Gastroesophageal sphincter (tissue), 3 donors: ENCODE measurements at regions not wholly inside any gene's neighbourhood (a gene's known extent, or its start where the extent isn't known, plus 50 kb on each side); places are given as distances from the start of the nearest gene placed in this dataset.

Source experiments
- POLR2AphosphoS5 ChIP-seq: sonication (generic); formaldehyde crosslinking; IDR thresholded peaks from one replicate; pipeline ENCODE4 v1.6.1; 2017; ENCODE audit warnings: antibody characterized with exemption
- TF ChIP-seq, protein P1 (sequence below), 4 experiments: fragments of 200-600 bp in 2 of 4; fragments of 450-650 bp in 2 of 4; sonication (generic) in 1 of 4; IDR thresholded peaks; one replicate each; pipeline ENCODE4 v1.5.1; 2017 to 2019; ENCODE audit warnings: antibody characterized with exemption in 4 of 4, mild to moderate bottlenecking in 2 of 4, moderate library complexity in 2 of 4

DNA sequence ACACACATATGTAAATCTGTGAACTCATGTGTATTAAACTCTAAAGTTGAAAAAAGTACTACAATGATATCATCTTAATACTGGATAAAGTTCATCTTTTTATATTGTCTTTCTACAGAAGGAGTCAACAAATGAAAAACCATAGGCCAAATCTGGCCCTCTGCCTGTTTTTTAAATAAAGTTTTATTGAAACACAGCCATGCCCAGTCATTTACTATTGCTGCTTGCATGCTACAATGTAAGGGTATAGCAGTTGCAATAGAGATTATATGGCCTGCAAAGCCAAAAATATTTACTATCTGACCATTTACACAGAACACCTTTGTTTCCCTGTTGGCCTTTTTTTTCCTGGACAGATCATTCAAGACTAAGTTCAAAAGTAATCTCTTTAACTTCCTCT lies 374.6 kb upstream of the ARID1B start:
- TF ChIP-seq, protein P1, sequence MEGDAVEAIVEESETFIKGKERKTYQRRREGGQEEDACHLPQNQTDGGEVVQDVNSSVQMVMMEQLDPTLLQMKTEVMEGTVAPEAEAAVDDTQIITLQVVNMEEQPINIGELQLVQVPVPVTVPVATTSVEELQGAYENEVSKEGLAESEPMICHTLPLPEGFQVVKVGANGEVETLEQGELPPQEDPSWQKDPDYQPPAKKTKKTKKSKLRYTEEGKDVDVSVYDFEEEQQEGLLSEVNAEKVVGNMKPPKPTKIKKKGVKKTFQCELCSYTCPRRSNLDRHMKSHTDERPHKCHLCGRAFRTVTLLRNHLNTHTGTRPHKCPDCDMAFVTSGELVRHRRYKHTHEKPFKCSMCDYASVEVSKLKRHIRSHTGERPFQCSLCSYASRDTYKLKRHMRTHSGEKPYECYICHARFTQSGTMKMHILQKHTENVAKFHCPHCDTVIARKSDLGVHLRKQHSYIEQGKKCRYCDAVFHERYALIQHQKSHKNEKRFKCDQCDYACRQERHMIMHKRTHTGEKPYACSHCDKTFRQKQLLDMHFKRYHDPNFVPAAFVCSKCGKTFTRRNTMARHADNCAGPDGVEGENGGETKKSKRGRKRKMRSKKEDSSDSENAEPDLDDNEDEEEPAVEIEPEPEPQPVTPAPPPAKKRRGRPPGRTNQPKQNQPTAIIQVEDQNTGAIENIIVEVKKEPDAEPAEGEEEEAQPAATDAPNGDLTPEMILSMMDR (IDR thresholded peaks at IDR 0.05) = no peak
- no peak for TF ChIP-seq POLR2AphosphoS5
